ENCODE measurements at regions not wholly inside any gene's neighbourhood (a gene's known extent, or its start where the extent isn't known, plus 50 kb on each side); places are given as distances from the start of the nearest gene placed in this dataset.
A peak's percentile ranks its signal among the peaks of the same experiment; 100 is the strongest.

- TF ChIP-seq CTCF (IDR thresholded peaks at IDR 0.05) (no peak), POLR2A (IDR thresholded peaks at IDR 0.05) (no peak), EP300 (IDR thresholded peaks at IDR 0.05) (no peak), POLR2AphosphoS5 (IDR thresholded peaks at IDR 0.05) (peak in 1 of 3 donors; percentile 55)
These were observed 130.4 kb upstream of the BMPER start for GRCh38 chr7:33774762-33775523.

Data from stomach (tissue), 4 donors.